ENCODE measurements at regions not wholly inside any gene's neighbourhood (a gene's known extent, or its start where the extent isn't known, plus 50 kb on each side); places are given as distances from the start of the nearest gene placed in this dataset.

GRCh38 chr1:244150071-244150470, 99.0 kb downstream of the ZBTB18 start:
- TF ChIP-seq POLR2A (IDR thresholded peaks at IDR 0.05): no peak
- TF ChIP-seq CTCF (IDR thresholded peaks at IDR 0.05): no peak
- no peak for TF ChIP-seq POLR2AphosphoS5 (IDR thresholded peaks at IDR 0.05)

Measured in prostate gland (tissue), 2 donors.